Fibroblast of lung (primary cell): ENCODE measurements at regions not wholly inside any gene's neighbourhood (a gene's known extent, or its start where the extent isn't known, plus 50 kb on each side); places are given as distances from the start of the nearest gene placed in this dataset.

Source experiments
- DNase-seq, 2 donors: peaks; one replicate each; pipeline versions ENCODE4 v3.0.0 to v3.0.0-alpha.2; 2010; ENCODE audit warnings: low read depth in 2 of 2
- H2AFZ ChIP-seq: 2 replicates; pipeline ENCODE4 v1.5.1; 2012; ENCODE audit warnings: low read length, control low read depth, inconsistent platforms
- H3K27ac ChIP-seq: 2 replicates; pipeline ENCODE4 v1.5.1; 2011; ENCODE audit warnings: low read length, control low read depth; ENCODE audit not compliant: insufficient read depth
- H3K27me3 ChIP-seq: 2 replicates; pipeline ENCODE4 v1.5.1; 2011; ENCODE audit warnings: mild to moderate bottlenecking, low read length; ENCODE audit not compliant: control insufficient read depth, insufficient read depth
- H3K36me3 ChIP-seq: 2 replicates; pipeline ENCODE4 v1.5.1; 2011; ENCODE audit warnings: low read length; ENCODE audit not compliant: control insufficient read depth, insufficient read depth
- H3K4me1 ChIP-seq: 2 replicates; pipeline ENCODE4 v1.5.1; 2011; ENCODE audit warnings: low read length; ENCODE audit not compliant: control insufficient read depth, insufficient read depth; ENCODE audit errors: extremely low read depth
- H3K4me2 ChIP-seq: 2 replicates; pipeline ENCODE4 v1.5.1; 2011; ENCODE audit warnings: low read length, control low read depth; ENCODE audit not compliant: insufficient read depth; ENCODE audit errors: extremely low read depth
- H3K4me3 ChIP-seq, 4 experiments: fragments of 200-600 bp in 1 of 4; sonication (generic) in 1 of 4; replicated peaks in 1 of 4; 2 replicates each; pipeline ENCODE4 v1.5.1; 2011 to 2016; ENCODE audit warnings: low read length in 4 of 4, low read depth in 3 of 4, mild to moderate bottlenecking in 3 of 4, control low read depth in 2 of 4, inconsistent platforms in 1 of 4, mixed read lengths in 1 of 4; ENCODE audit not compliant: insufficient read depth in 1 of 4; ENCODE audit errors: control extremely low read depth in 1 of 4
- H3K79me2 ChIP-seq: 2 replicates; pipeline ENCODE4 v1.5.1; 2012; ENCODE audit warnings: mild to moderate bottlenecking, low read length, inconsistent platforms; ENCODE audit not compliant: control insufficient read depth, insufficient read depth
- H3K9ac ChIP-seq: 2 replicates; pipeline ENCODE4 v1.5.1; 2011; ENCODE audit warnings: mild to moderate bottlenecking, low read length, control low read depth; ENCODE audit not compliant: insufficient read depth
- H3K9me3 ChIP-seq: 2 replicates; pipeline ENCODE4 v1.5.1; 2012; ENCODE audit warnings: low read depth, low read length; ENCODE audit not compliant: control insufficient read depth, insufficient read depth
- H4K20me1 ChIP-seq: 2 replicates; pipeline ENCODE4 v1.5.1; 2011; ENCODE audit warnings: low read length; ENCODE audit not compliant: control insufficient read depth, insufficient read depth; ENCODE audit errors: extremely low read depth
- CTCF ChIP-seq, 2 donors: IDR thresholded peaks in 1 of 2; conservative IDR thresholded peaks in 1 of 2; 1 replicate in 1 of 2; 2 replicates in 1 of 2; pipeline ENCODE4 v1.5.1; 2011 to 2012; ENCODE audit warnings: low read length in 2 of 2, control low read depth in 1 of 2, inconsistent platforms in 1 of 2, low read depth in 1 of 2, mild to moderate bottlenecking in 1 of 2
- EZH2 ChIP-seq: IDR thresholded peaks from 2 replicates; pipeline ENCODE4 v1.5.1; 2012; ENCODE audit warnings: low read length, control low read depth, mild to moderate bottlenecking; ENCODE audit errors: missing control alignments

- Histone ChIP-seq H3K27ac (no peak overlapping the region), H3K9ac (no peak overlapping the region), H3K4me2 (no peak overlapping the region), H3K36me3 (no peaks in the 10 kb centered on the region), H3K4me3 (no peak overlapping the region), H3K9me3 (no peaks in the 10 kb centered on the region), H4K20me1 (no peaks in the 10 kb centered on the region), H3K79me2 (no peaks in the 10 kb centered on the region), H3K4me1 (no peaks in the 10 kb centered on the region), H2AFZ (no peak overlapping the region), H3K27me3 (no peaks in the 10 kb centered on the region)
- DNase-seq = no peak
- TF ChIP-seq EZH2 = no peak
- no peak for TF ChIP-seq CTCF (conservative IDR thresholded peaks at IDR 0.05 in 1 of 2, IDR thresholded peaks at IDR 0.05 in 1 of 2; ENCODE audit: low read depth in 1 of 2, low read length in 2 of 2)
Observed at GRCh38 chr2:53423465-53423864, 344.1 kb upstream of the CHAC2 start.

GRCh38 chr2:53422979-53423378 is 344.6 kb upstream of the CHAC2 start:
- no peaks in the 10 kb centered on the region for H3K36me3 ChIP-seq
- H4K20me1 ChIP-seq = no peaks in the 10 kb centered on the region
- no peak overlapping the region for H3K27ac ChIP-seq
- no peaks in the 10 kb centered on the region for H3K9me3 ChIP-seq
- H3K4me1 ChIP-seq = no peaks in the 10 kb centered on the region
- H3K4me3 ChIP-seq = no peak overlapping the region
- H3K27me3 ChIP-seq = no peaks in the 10 kb centered on the region
- H2AFZ ChIP-seq = no peak overlapping the region
- peak; percentile 46 to 78 for DNase-seq
- H3K4me2 ChIP-seq = no peak overlapping the region
- H3K79me2 ChIP-seq = no peaks in the 10 kb centered on the region
- H3K9ac ChIP-seq = no peak overlapping the region
- no peak for TF ChIP-seq EZH2
- peak; percentile 65 to 68 for TF ChIP-seq CTCF (conservative IDR thresholded peaks at IDR 0.05 in 1 of 2, IDR thresholded peaks at IDR 0.05 in 1 of 2; ENCODE audit: low read depth in 1 of 2, low read length in 2 of 2)

GRCh38 chr2:53417385-53417784 is 350.2 kb upstream of the CHAC2 start:
- Histone ChIP-seq H3K27me3 (no peaks in the 10 kb centered on the region), H4K20me1 (no peaks in the 10 kb centered on the region), H3K4me3 (no peak overlapping the region), H3K4me1 (no peaks in the 10 kb centered on the region), H3K4me2 (no peak overlapping the region), H3K79me2 (no peaks in the 10 kb centered on the region), H3K27ac (no peak overlapping the region), H3K36me3 (no peaks in the 10 kb centered on the region), H3K9me3 (no peaks in the 10 kb centered on the region), H3K9ac (no peak overlapping the region), H2AFZ (no peak overlapping the region)
- DNase-seq = no peak
- TF ChIP-seq EZH2 = no peak
- TF ChIP-seq CTCF (conservative IDR thresholded peaks at IDR 0.05 in 1 of 2, IDR thresholded peaks at IDR 0.05 in 1 of 2; ENCODE audit: low read depth in 1 of 2, low read length in 2 of 2) = no peak
